Astrocyte of the spinal cord (primary cell): ENCODE measurements at regions not wholly inside any gene's neighbourhood (a gene's known extent, or its start where the extent isn't known, plus 50 kb on each side); places are given as distances from the start of the nearest gene placed in this dataset.

Experiments used
- DNase-seq: peaks from one replicate; pipeline ENCODE4 v3.0.0; 2011; ENCODE audit warnings: low read depth, low spot score
- H3K4me3 ChIP-seq: 2 replicates; pipeline ENCODE4 v1.5.1; 2011; ENCODE audit warnings: low read depth, mild to moderate bottlenecking, low read length, moderate library complexity
- CTCF ChIP-seq: IDR thresholded peaks from 2 replicates; pipeline ENCODE4 v1.5.1; 2012; ENCODE audit warnings: low read depth, mild to moderate bottlenecking, low read length, inconsistent platforms
- in situ Hi-C: cut with HindIII; loops from 2 replicates; pipeline ENCODE4 v1.10.0; 2017; ENCODE audit warnings: low sequenced_read_pairs

GRCh38 chr2:187915810-187916209 lies 361.6 kb upstream of the TFPI start:
- no peak for DNase-seq
- TF ChIP-seq CTCF: no peak
- no peak overlapping the region for H3K4me3 ChIP-seq
- in situ Hi-C loops: no loop called here

- in situ Hi-C loops: no loop called here
- TF ChIP-seq CTCF: no peak
- H3K4me3 ChIP-seq: no peak overlapping the region
- DNase-seq: no peak
Measured at GRCh38 chr2:187916799-187917198, 362.6 kb upstream of the TFPI start.

- in situ Hi-C loops: no loop called here
- no peak overlapping the region for H3K4me3 ChIP-seq
- peak; percentile 5 for DNase-seq
- no peak for TF ChIP-seq CTCF
Measured at GRCh38 chr2:187917535-187917934, 363.3 kb upstream of the TFPI start.

GRCh38 chr2:187918996-187919821 lies 365.0 kb upstream of the TFPI start:
- no peak for TF ChIP-seq CTCF
- in situ Hi-C loops: no loop called here
- DNase-seq: no peak
- H3K4me3 ChIP-seq: no peak overlapping the region

- no peak for DNase-seq
- in situ Hi-C loops: no loop called here
- TF ChIP-seq CTCF: no peak
- H3K4me3 ChIP-seq: no peak overlapping the region
Measured at GRCh38 chr2:187920511-187920910, 366.3 kb upstream of the TFPI start.

GRCh38 chr2:187922846-187923245 lies 368.6 kb upstream of the TFPI start:
- DNase-seq: no peak
- H3K4me3 ChIP-seq: no peak overlapping the region
- in situ Hi-C loops: no loop called here
- no peak for TF ChIP-seq CTCF

- no peak overlapping the region for H3K4me3 ChIP-seq
- TF ChIP-seq CTCF: no peak
- in situ Hi-C loops: no loop called here
- no peak for DNase-seq
Measured at GRCh38 chr2:187924293-187924692, 367.4 kb upstream of the GULP1 start.
